ENCODE measurements at regions not wholly inside any gene's neighbourhood (a gene's known extent, or its start where the extent isn't known, plus 50 kb on each side); places are given as distances from the start of the nearest gene placed in this dataset.

DNA sequence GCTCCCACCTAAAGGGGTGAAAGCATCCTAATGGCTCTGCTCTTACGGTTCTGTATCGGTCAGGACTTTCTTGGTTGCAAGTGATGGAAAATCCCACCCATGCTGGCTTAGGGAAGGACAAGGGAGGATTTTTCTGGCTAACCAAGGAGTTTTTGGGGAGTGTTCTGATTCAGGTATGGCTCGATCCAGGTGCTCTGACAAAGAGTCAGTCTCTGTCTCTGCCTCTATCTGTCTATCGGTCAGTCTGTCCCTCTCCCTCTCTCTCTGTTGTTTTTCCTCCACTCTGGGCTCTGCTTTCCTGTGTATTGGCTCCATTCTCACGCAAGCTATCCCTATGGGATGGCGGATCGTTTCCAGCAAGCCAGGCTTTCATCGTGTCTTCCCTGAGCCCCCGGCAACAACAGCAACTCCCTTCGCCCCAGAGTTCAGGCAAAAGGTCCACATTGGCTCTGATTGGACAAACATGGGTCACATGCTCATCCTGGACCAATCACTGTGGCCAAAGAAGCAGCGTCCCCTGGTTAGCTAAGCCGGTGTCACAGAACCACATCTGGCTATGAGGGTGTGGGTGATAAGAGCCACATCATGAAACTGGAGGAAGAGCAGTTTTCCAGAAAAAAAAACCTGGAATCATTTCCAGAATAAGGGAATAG lies 160.3 kb downstream of the BMP7 start:
- TF ChIP-seq POLR2A (IDR thresholded peaks at IDR 0.05) (no peak), POLR2AphosphoS5 (IDR thresholded peaks at IDR 0.05) (no peak)
- TF ChIP-seq, protein P1, sequence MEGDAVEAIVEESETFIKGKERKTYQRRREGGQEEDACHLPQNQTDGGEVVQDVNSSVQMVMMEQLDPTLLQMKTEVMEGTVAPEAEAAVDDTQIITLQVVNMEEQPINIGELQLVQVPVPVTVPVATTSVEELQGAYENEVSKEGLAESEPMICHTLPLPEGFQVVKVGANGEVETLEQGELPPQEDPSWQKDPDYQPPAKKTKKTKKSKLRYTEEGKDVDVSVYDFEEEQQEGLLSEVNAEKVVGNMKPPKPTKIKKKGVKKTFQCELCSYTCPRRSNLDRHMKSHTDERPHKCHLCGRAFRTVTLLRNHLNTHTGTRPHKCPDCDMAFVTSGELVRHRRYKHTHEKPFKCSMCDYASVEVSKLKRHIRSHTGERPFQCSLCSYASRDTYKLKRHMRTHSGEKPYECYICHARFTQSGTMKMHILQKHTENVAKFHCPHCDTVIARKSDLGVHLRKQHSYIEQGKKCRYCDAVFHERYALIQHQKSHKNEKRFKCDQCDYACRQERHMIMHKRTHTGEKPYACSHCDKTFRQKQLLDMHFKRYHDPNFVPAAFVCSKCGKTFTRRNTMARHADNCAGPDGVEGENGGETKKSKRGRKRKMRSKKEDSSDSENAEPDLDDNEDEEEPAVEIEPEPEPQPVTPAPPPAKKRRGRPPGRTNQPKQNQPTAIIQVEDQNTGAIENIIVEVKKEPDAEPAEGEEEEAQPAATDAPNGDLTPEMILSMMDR (IDR thresholded peaks at IDR 0.05 in 8 of 11, conservative IDR thresholded peaks at IDR 0.05 in 3 of 11) = no peak
